Bone marrow (tissue), 2 donors: ENCODE measurements at regions not wholly inside any gene's neighbourhood (a gene's known extent, or its start where the extent isn't known, plus 50 kb on each side); places are given as distances from the start of the nearest gene placed in this dataset.

ENCODE experiments used
- DNase-seq, 2 donors: peaks; one replicate each; lab custom pipeline; 2025; lab: John Stamatoyannopoulos, UW

- DNase-seq: no peak
These were observed 58.1 kb downstream of the TUSC7 start for GRCh38 chr3:116767726-116768125.

DNA sequence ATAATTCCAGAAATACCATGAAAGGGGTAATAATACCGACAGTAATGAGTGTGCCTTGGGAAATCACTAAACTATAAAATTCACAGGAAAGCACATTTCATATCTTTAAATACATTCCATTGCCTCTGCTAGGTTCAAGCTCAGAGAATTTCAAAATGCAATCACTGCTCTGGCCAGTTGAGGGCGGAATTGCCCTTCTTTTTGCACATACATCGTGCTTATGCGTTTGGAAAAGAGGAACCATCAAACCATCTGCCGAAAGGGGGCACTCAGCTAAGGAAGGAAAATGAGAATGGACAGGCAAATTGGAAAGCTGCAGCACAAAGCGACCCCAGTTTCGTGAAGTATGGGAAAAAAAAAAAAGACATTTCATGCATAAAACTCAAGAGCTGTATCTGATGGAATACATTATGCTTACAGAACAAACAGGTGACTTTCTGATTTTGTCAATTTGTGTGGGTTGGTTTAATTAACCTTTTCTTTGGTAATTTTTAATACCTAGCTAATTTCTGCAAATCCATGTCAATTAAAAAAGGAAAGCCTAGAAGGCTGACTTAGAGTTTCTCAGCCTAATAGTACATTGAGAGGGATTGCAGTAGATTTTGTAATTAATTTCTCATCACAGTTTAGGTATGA is 61.4 kb downstream of the TUSC7 start:
- peak; percentile 6 to 55 for DNase-seq

- DNase-seq: no peak
These were observed 67.6 kb downstream of the TUSC7 start for GRCh38 chr3:116776880-116777785.

GRCh38 chr3:116785226-116785625 is 75.6 kb downstream of the TUSC7 start:
- DNase-seq: no peak

GRCh38 chr3:116802651-116803050 is 93.1 kb downstream of the TUSC7 start:
- DNase-seq: no peak

DNA sequence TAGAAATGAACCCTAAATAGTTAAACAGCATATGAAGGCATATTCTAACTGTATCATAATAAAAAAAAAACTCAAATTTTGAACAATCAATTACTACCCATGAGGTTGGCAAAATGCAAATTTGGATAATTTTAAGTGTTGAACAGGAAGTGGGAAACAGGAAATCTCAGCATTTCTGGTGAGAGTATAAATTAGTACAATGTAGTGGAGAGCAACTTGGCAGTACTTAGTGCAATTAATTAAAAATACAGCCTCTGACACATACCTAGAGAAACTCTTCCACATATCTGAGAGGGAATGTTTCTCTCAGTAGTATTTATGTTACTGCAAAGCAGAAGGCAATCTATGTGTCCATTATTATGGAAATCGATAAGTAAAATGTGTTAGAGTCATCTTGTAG is 96.8 kb downstream of the TUSC7 start:
- DNase-seq: no peak

DNA sequence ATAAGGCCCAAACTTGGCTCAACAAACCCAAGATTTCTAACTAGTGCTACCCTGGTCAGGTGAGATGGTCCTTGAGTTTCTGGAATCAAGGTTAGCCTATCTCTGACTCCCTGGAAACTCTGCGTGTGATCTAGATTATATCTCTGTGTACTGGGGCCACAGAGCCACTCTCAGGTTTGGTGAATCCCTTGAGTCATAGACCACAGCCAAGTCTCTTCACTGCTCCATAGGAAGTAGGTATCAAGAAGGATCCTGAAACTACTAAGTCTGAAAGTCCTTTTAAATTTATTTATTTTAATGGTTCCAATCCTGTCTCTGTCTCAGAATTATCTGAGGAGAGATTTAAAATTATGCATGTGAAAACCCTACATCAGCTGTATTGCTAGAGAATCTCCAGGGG is 99.1 kb downstream of the TUSC7 start:
- DNase-seq: no peak

DNA sequence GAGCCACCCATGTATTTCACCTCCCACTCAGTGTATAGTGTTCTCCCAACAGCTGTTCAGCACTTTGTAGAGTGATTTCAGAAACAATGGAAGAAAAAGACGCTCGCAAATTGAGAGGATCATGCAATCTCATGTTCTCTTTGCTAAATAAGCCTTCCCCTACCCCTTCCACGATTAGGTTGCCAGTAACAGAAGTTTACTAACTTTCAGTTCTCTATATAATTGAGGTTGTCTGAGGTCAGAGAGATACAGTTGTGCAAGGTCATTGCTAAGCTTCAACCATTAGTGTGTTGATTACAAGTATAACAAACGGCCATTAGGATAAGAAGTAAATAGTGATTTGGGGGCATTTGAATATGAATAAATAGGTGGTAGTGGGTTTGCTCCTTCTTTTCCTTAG is 99.6 kb downstream of the TUSC7 start:
- no peak for DNase-seq

DNA sequence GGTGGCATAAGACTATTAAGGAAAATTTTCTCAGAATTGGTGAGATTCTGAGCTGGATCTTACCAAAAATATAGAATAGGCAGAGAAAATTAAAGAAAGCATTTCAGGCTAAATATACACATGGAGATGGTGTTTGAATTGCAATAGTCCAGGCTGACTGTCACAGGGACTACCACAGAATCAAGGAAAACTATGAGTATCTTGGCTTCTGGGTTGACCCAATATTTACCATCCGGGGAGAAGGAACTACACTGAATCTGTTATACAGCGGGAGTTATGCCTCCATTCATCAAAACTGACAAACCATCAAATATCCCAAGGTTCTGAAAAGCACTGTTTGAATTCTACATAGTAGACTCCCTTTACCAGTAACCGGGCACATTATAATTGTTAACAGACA is 102.2 kb downstream of the TUSC7 start:
- no peak for DNase-seq

- DNase-seq: no peak
These were observed 103.4 kb downstream of the TUSC7 start for GRCh38 chr3:116812949-116813348.

DNA sequence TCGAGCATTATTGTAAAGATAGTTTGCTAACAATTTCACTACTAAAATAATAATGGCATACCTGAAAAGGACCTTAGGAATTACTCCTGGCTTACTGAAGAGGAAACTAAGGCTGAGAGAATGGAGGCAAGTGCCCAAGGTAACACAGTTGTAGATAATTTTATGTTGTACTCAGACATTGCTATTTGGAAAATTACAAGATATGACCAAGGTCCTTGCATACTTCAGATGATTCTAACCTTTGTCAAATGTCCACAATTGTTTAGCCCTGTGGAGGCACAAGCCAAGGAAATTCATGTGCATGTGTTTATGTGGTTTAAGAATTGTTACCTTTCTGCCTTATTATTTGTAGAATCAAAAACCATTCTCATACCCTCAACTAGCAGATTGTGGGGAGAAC is 105.7 kb downstream of the TUSC7 start:
- DNase-seq: no peak

DNA sequence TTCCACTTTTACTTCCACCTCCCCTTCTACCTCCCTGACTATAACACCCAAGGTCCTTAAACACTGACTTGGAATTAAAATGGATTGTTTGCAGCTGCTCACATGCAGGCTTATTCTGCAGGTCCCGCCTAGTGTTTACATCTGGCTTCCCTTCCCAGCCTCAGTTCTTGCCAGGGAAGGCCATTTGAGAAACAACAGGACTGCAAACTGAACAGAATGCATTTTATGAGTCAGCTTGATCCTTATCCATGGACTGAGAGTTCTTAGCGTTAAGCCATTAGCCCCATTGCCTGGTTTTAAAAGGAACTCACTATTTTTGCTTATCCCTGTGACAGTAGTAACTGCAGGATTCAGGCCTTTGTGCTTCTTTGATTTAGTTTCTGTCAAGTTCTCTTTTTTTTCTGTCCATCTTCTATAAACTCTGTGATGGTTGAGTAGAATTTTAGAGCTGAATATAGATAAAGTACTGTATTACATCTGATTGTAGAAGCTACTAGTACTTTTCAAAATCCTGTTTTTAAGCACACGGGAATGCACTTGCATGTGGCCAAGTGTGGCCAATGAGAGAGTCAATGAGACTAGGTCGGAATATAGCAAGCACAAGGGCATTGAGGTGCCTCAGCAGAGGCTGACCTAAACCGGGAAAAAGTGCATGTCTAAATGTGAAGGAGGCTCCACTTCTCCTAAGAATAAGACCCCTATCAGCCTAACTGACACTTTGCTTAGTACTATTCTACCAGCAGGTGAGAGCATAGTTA is 106.4 kb downstream of the TUSC7 start:
- DNase-seq: no peak

DNA sequence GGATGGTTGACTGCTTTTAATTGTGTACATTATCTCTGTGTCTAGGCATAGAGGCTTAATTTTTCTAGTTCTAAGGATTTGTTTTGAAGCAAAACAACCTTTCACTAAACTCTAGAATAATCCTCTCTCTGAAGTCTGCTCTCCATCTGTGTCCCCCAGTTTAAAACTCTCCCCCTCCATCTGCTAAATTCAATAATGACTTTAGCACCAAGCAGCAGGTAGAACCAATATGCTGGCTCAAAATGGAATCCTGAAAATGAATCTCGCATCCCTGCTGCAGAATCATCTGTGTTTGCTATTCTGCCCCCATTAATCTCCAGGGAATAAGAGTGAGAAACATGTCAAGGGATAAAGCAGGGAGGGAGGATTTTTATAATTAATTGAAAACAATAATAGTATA is 111.8 kb downstream of the TUSC7 start:
- no peak for DNase-seq

- no peak for DNase-seq
These were observed 114.6 kb downstream of the TUSC7 start for GRCh38 chr3:116824208-116824607.

- no peak for DNase-seq
These were observed 123.6 kb downstream of the TUSC7 start for GRCh38 chr3:116833202-116833601.

GRCh38 chr3:116834816-116835215 is 125.2 kb downstream of the TUSC7 start:
- DNase-seq: no peak

DNA sequence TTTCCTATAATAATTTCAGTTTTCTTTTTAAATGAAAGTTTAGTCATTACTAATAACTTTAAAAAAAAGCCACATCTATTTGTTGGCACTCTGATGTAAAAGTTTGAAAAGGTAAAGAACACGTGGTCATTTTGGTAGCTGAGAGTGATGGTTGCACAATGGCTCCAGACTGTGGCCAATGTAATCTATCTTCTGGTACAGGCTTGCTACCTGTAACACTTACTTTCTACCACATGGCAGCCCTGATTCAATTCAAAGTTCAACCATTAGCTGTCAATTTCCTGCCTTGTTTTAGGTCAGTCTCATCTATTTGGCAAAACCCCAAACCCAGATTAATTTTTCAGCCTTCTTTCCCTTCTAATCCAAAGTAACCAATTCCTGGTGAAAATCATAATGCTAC is 126.1 kb downstream of the TUSC7 start:
- DNase-seq: no peak

- no peak for DNase-seq
These were observed 126.7 kb downstream of the TUSC7 start for GRCh38 chr3:116836286-116836685.

- no peak for DNase-seq
These were observed 127.9 kb downstream of the TUSC7 start for GRCh38 chr3:116837483-116837882.

- no peak for DNase-seq
These were observed 131.6 kb downstream of the TUSC7 start for GRCh38 chr3:116841003-116841735.

- no peak for DNase-seq
These were observed 132.8 kb downstream of the TUSC7 start for GRCh38 chr3:116842254-116842957.
